Brain microvascular endothelial cell (primary cell): ENCODE measurements at regions not wholly inside any gene's neighbourhood (a gene's known extent, or its start where the extent isn't known, plus 50 kb on each side); places are given as distances from the start of the nearest gene placed in this dataset.

Experiments used
- DNase-seq: peaks from one replicate; pipeline ENCODE4 v3.0.0-alpha.2; 2020
- H3K27ac ChIP-seq: fragments of 250-450 bp; sonication (Bioruptor Pico); 2 replicates; pipeline ENCODE4 v1.5.1; 2020; ENCODE audit warnings: mild to moderate bottlenecking, moderate library complexity
- H3K27me3 ChIP-seq: fragments of 250-450 bp; sonication (Bioruptor Pico); replicated peaks from 2 replicates; pipeline ENCODE4 v1.5.1; 2020; ENCODE audit warnings: mild to moderate bottlenecking
- H3K36me3 ChIP-seq: fragments of 250-450 bp; sonication (Bioruptor Pico); replicated peaks from 2 replicates; pipeline ENCODE4 v1.5.1; 2020; ENCODE audit warnings: mild to moderate bottlenecking
- H3K4me3 ChIP-seq: 2 replicates; pipeline ENCODE4 v1.5.1; 2011; ENCODE audit warnings: low read depth, mild to moderate bottlenecking, control low read depth, low read length, moderate library complexity
- CTCF ChIP-seq: IDR thresholded peaks from 2 replicates; pipeline ENCODE4 v1.5.1; 2011; ENCODE audit warnings: low read depth, mild to moderate bottlenecking, moderate library complexity, low read length, control low read depth, inconsistent platforms; ENCODE audit errors: missing control alignments
- in situ Hi-C: cut with HindIII; loops from 2 replicates; pipeline ENCODE4 v1.10.0; 2017; ENCODE audit warnings: low sequenced_read_pairs, low pct_ligation_motif_present

GRCh38 chr12:89261982-89262381 lies 90.3 kb downstream of the DUSP6 start:
- in situ Hi-C loops = no loop called here
- Histone ChIP-seq H3K4me3 (no peak overlapping the region), H3K36me3 (no peaks in the 10 kb centered on the region), H3K27ac (no peak overlapping the region), H3K27me3 (no peaks in the 10 kb centered on the region)
- no peak for TF ChIP-seq CTCF
- DNase-seq = no peak

GRCh38 chr12:89260841-89261637 lies 91.3 kb downstream of the DUSP6 start:
- DNase-seq = no peak
- Histone ChIP-seq H3K4me3 (no peak overlapping the region), H3K36me3 (no peaks in the 10 kb centered on the region), H3K27me3 (no peaks in the 10 kb centered on the region), H3K27ac (no peak overlapping the region)
- in situ Hi-C loops = no loop called here
- no peak for TF ChIP-seq CTCF

GRCh38 chr12:89259821-89260220 lies 92.5 kb downstream of the DUSP6 start:
- H3K27me3 ChIP-seq = no peaks in the 10 kb centered on the region
- no peak for DNase-seq
- H3K27ac ChIP-seq = no peak overlapping the region
- TF ChIP-seq CTCF = no peak
- no peaks in the 10 kb centered on the region for H3K36me3 ChIP-seq
- no peak overlapping the region for H3K4me3 ChIP-seq
- in situ Hi-C loops = no loop called here

- Histone ChIP-seq H3K4me3 (no peak overlapping the region), H3K36me3 (no peaks in the 10 kb centered on the region), H3K27ac (no peak overlapping the region), H3K27me3 (no peaks in the 10 kb centered on the region)
- in situ Hi-C loops = no loop called here
- DNase-seq = no peak
- no peak for TF ChIP-seq CTCF
These were observed 93.9 kb downstream of the DUSP6 start for GRCh38 chr12:89258240-89258969.

- no peak for TF ChIP-seq CTCF
- Histone ChIP-seq H3K4me3 (no peak overlapping the region), H3K27ac (no peak overlapping the region), H3K27me3 (no peaks in the 10 kb centered on the region), H3K36me3 (no peaks in the 10 kb centered on the region)
- in situ Hi-C loops = no loop called here
- DNase-seq = no peak
These were observed 95.0 kb downstream of the DUSP6 start for GRCh38 chr12:89257340-89257739.
